ENCODE measurements at regions not wholly inside any gene's neighbourhood (a gene's known extent, or its start where the extent isn't known, plus 50 kb on each side); places are given as distances from the start of the nearest gene placed in this dataset.
A peak's percentile ranks its signal among the peaks of the same experiment; 100 is the strongest.

DNA sequence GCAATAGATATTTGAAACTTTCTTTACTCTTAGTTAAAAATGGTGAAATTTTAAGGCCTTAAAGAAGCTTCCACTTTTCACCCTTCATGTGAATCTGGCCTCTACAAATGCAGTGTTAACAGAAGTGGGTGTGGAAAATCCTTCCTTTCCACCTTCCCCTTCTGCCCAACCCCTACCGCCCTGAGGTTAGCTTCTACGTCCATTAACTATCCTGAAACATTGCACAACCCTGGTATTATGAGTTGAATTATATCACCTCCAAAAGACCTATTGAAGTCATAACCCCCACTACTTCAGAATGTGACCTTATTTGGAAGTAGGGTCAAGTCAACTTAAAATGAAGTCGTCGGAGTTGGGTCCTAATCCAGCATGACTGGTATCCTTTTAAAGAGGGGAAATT lies 80.8 kb upstream of the ACSL3 start:
- Histone ChIP-seq H3K36me3 (no peaks in the 10 kb centered on the region), H3K27me3 (no peaks in the 10 kb centered on the region), H3K9me3 (ENCODE audit: low read depth) (no peaks in the 10 kb centered on the region), H3K4me3 (no peak overlapping the region), H3K4me1 (ENCODE audit: low read depth) (peaks cover 12% of the 10 kb centered on the region), H3K27ac (peak overlapping the region; percentile 0)
- no peak for DNase-seq (ENCODE audit: low read depth in 1 of 2, low spot score in 1 of 2)
- TF ChIP-seq, protein P1, sequence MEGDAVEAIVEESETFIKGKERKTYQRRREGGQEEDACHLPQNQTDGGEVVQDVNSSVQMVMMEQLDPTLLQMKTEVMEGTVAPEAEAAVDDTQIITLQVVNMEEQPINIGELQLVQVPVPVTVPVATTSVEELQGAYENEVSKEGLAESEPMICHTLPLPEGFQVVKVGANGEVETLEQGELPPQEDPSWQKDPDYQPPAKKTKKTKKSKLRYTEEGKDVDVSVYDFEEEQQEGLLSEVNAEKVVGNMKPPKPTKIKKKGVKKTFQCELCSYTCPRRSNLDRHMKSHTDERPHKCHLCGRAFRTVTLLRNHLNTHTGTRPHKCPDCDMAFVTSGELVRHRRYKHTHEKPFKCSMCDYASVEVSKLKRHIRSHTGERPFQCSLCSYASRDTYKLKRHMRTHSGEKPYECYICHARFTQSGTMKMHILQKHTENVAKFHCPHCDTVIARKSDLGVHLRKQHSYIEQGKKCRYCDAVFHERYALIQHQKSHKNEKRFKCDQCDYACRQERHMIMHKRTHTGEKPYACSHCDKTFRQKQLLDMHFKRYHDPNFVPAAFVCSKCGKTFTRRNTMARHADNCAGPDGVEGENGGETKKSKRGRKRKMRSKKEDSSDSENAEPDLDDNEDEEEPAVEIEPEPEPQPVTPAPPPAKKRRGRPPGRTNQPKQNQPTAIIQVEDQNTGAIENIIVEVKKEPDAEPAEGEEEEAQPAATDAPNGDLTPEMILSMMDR (IDR thresholded peaks at IDR 0.05; ENCODE audit: low read depth, low read length), result no peak

DNA sequence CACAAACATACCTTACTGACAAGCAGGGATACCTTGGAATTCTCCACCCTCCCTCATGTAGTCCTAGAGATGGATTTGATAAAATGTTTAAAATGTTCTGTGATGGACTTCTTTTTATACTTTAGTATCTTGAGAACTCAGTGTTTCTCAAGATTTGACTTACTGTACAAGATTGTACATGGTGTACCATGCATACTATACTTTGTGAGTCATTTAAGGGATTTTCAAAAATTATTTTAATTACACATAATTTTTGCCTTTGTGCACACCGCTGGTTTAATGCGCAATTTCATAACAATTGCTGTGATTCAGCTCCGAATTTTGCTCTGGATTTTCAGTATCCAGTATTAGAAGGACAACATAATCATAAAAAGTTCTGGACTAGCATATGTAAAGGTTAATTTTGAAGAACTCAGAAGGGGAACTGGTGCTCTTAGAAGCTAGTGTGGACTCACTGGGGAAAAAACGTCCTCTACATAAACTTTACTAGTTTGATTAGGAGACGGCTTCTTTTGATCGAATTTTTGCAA lies 78.6 kb upstream of the ACSL3 start:
- H3K27me3 ChIP-seq, result no peaks in the 10 kb centered on the region
- H3K9me3 ChIP-seq (ENCODE audit: low read depth), result no peaks in the 10 kb centered on the region
- H3K4me3 ChIP-seq, result no peak overlapping the region
- H3K4me1 ChIP-seq (ENCODE audit: low read depth), result peaks cover 12% of the 10 kb centered on the region
- DNase-seq (ENCODE audit: low read depth in 1 of 2, low spot score in 1 of 2), result no peak
- H3K36me3 ChIP-seq, result no peaks in the 10 kb centered on the region
- TF ChIP-seq, protein P1 (IDR thresholded peaks at IDR 0.05; ENCODE audit: low read depth, low read length), result no peak
- no peak overlapping the region for H3K27ac ChIP-seq

DNA sequence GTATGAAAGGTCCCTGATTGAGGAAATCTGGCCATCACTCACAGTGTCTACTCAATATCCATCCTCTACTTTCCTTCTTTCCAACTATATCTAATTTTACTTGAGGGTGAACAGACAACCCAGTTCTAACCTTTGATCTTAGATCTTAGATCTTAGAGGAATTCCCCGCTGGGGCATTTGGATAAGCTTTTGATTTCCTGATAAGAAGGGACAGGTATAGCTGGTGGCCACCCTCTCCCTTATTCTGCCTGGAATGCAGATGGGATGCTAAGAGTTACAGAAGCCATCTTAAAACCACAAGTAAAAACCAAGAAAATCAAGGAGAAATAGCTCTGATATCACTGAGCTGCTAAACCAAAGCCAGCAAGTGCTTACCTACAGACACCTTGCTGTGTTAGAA lies 77.2 kb upstream of the ACSL3 start:
- Histone ChIP-seq H3K4me1 (ENCODE audit: low read depth) (peaks cover 12% of the 10 kb centered on the region), H3K4me3 (no peak overlapping the region), H3K36me3 (no peaks in the 10 kb centered on the region), H3K9me3 (ENCODE audit: low read depth) (no peaks in the 10 kb centered on the region), H3K27me3 (no peaks in the 10 kb centered on the region), H3K27ac (no peak overlapping the region)
- TF ChIP-seq, protein P1 (IDR thresholded peaks at IDR 0.05; ENCODE audit: low read depth, low read length), result no peak
- no peak for DNase-seq (ENCODE audit: low read depth in 1 of 2, low spot score in 1 of 2)

- Histone ChIP-seq H3K4me3 (no peak overlapping the region), H3K4me1 (ENCODE audit: low read depth) (no peaks in the 10 kb centered on the region), H3K27me3 (no peaks in the 10 kb centered on the region), H3K36me3 (no peaks in the 10 kb centered on the region), H3K27ac (no peak overlapping the region), H3K9me3 (ENCODE audit: low read depth) (no peaks in the 10 kb centered on the region)
- TF ChIP-seq, protein P1 (IDR thresholded peaks at IDR 0.05; ENCODE audit: low read depth, low read length), result no peak
- no peak for DNase-seq (ENCODE audit: low read depth in 1 of 2, low spot score in 1 of 2)
Measured at GRCh38 chr2:222790932-222791331, 69.9 kb upstream of the ACSL3 start.

DNA sequence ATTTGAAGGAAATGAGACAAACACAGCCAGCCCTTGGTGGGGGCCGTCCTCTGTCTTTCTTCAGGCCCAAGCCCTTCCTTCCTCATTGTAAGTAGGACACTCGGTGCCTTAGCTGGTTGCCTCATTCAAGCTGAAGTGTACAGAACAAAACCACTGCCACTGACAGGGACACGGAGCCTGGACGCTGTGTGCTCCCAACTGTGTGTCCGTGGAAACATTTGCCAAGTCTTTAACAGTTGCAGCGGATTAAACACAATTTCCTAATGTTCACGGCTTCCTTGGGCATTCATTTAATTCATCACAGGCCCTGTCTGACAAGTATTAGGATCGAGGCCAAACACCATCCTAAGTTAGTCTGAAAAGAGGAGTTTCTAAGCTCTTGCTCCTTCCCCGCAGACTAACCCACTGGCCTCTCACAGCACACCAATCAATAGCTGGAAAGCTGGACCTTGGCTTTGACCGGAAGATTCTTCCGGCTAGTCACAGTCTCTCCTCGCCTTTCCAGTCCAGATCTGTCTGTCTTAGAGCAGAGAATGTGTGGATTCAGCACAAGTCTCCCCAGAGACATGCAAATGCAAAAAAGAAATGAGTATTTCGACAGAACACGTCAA lies 68.7 kb upstream of the ACSL3 start:
- Histone ChIP-seq H3K9me3 (ENCODE audit: low read depth) (no peaks in the 10 kb centered on the region), H3K4me3 (no peak overlapping the region), H3K4me1 (ENCODE audit: low read depth) (peaks cover 7% of the 10 kb centered on the region), H3K27ac (no peak overlapping the region), H3K36me3 (no peaks in the 10 kb centered on the region), H3K27me3 (no peaks in the 10 kb centered on the region)
- TF ChIP-seq, protein P1 (IDR thresholded peaks at IDR 0.05; ENCODE audit: low read depth, low read length), result no peak
- peak in 1 of 2 donors; percentile 73 for DNase-seq (ENCODE audit: low read depth in 1 of 2, low spot score in 1 of 2)
